DOHH2 (cell line): ENCODE measurements at regions not wholly inside any gene's neighbourhood (a gene's known extent, or its start where the extent isn't known, plus 50 kb on each side); places are given as distances from the start of the nearest gene placed in this dataset.

Source experiments
- H3F3A ChIP-seq: fragments of 200-600 bp; sonication (generic), shearing (Covaris generic); 2 replicates; pipeline ENCODE4 v1.6.0; 2016; ENCODE audit warnings: antibody characterized with exemption, mild to moderate bottlenecking; ENCODE audit not compliant: control insufficient read depth, insufficient read depth
- H3K27ac ChIP-seq: fragments of 200-600 bp; sonication (generic); 2 replicates; pipeline ENCODE4 v1.5.1; 2014; ENCODE audit warnings: low read depth, mild to moderate bottlenecking, low read length, moderate library complexity
- H3K27me3 ChIP-seq: fragments of 200-600 bp; sonication (generic); 2 replicates; pipeline ENCODE4 v1.6.1; 2014; ENCODE audit warnings: mild to moderate bottlenecking, low read length, mixed read lengths; ENCODE audit not compliant: control insufficient read depth
- H3K36me3 ChIP-seq: fragments of 200-600 bp; sonication (generic); 2 replicates; pipeline ENCODE4 v1.6.1; 2014; ENCODE audit warnings: mild to moderate bottlenecking, low read length, moderate library complexity, mixed read lengths; ENCODE audit not compliant: control insufficient read depth
- H3K4me1 ChIP-seq: fragments of 200-600 bp; sonication (generic); 2 replicates; pipeline ENCODE4 v1.6.1; 2014; ENCODE audit warnings: mild to moderate bottlenecking, low read length, mixed read lengths; ENCODE audit not compliant: control insufficient read depth
- H3K4me2 ChIP-seq: fragments of 200-600 bp; sonication (generic); 2 replicates; pipeline ENCODE4 v1.6.0; 2014; ENCODE audit warnings: mild to moderate bottlenecking, low read length, moderate library complexity
- H3K4me3 ChIP-seq: fragments of 200-600 bp; sonication (generic); 2 replicates; pipeline ENCODE4 v1.5.1; 2014; ENCODE audit warnings: mild to moderate bottlenecking, low read length, mixed read lengths
- H3K79me2 ChIP-seq: fragments of 200-600 bp; sonication (generic); 2 replicates; pipeline ENCODE4 v1.6.1; 2014; ENCODE audit warnings: mild to moderate bottlenecking, low read length, mixed read lengths; ENCODE audit not compliant: control insufficient read depth
- H3K9me2 ChIP-seq: fragments of 200-600 bp; sonication (generic); replicated peaks from 2 replicates; pipeline ENCODE4 v1.6.1; 2014; ENCODE audit warnings: mild to moderate bottlenecking, low read length, mixed read lengths; ENCODE audit not compliant: control insufficient read depth
- H3K9me3 ChIP-seq: fragments of 200-600 bp; sonication (generic); 2 replicates; pipeline ENCODE4 v1.6.1; 2014; ENCODE audit warnings: antibody characterized with exemption, low read length, mixed read lengths; ENCODE audit not compliant: control insufficient read depth, insufficient read depth
- H4K20me1 ChIP-seq: fragments of 200-600 bp; sonication (generic); 2 replicates; pipeline ENCODE4 v1.6.0; 2014; ENCODE audit warnings: low read depth, mild to moderate bottlenecking, antibody characterized with exemption, low read length, moderate library complexity; ENCODE audit not compliant: control insufficient read depth, insufficient read depth
- EZH2phosphoT487 ChIP-seq: fragments of 200-600 bp; sonication (generic); IDR thresholded peaks from 2 replicates; pipeline ENCODE4 v1.6.1; 2017; ENCODE audit warnings: borderline replicate concordance, mild to moderate bottlenecking, antibody characterized with exemption, low read length, moderate library complexity, mixed read lengths
- TF ChIP-seq, protein P1 (sequence below): fragments of 200-600 bp; sonication (generic); IDR thresholded peaks from one replicate; pipeline ENCODE4 v1.5.1; 2014; ENCODE audit warnings: antibody characterized with exemption, mild to moderate bottlenecking, low read depth, low read length; ENCODE audit not compliant: poor library complexity, severe bottlenecking

DNA sequence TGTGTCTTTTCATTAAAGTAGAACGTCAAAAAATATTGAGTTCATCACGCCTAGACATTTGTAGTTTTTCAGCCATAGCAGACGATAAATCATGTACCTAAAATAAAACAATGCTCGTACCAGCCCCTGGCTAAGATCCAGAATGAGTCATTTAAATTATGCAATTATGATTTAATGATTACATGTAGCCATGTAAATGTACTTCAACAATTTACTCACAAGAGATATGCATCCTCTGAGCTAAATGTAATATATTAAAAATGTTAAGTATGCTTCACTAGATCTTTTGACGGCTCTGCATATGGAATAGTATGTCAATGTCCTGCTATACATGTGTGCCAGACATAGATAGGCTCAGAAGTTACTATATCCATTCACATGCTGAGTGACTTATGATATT, 1077.8 kb downstream of the ARAP2 start:
- TF ChIP-seq, protein P1, sequence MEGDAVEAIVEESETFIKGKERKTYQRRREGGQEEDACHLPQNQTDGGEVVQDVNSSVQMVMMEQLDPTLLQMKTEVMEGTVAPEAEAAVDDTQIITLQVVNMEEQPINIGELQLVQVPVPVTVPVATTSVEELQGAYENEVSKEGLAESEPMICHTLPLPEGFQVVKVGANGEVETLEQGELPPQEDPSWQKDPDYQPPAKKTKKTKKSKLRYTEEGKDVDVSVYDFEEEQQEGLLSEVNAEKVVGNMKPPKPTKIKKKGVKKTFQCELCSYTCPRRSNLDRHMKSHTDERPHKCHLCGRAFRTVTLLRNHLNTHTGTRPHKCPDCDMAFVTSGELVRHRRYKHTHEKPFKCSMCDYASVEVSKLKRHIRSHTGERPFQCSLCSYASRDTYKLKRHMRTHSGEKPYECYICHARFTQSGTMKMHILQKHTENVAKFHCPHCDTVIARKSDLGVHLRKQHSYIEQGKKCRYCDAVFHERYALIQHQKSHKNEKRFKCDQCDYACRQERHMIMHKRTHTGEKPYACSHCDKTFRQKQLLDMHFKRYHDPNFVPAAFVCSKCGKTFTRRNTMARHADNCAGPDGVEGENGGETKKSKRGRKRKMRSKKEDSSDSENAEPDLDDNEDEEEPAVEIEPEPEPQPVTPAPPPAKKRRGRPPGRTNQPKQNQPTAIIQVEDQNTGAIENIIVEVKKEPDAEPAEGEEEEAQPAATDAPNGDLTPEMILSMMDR: no peak
- TF ChIP-seq EZH2phosphoT487: no peak
- Histone ChIP-seq H3K27me3 (no peaks in the 10 kb centered on the region), H3K9me2 (no peaks in the 10 kb centered on the region), H3K9me3 (no peaks in the 10 kb centered on the region), H4K20me1 (no peaks in the 10 kb centered on the region), H3K27ac (no peak overlapping the region), H3K4me2 (no peak overlapping the region), H3K4me1 (no peaks in the 10 kb centered on the region), H3K4me3 (no peak overlapping the region), H3K36me3 (no peaks in the 10 kb centered on the region), H3F3A (no peaks in the 10 kb centered on the region), H3K79me2 (no peaks in the 10 kb centered on the region)

DNA sequence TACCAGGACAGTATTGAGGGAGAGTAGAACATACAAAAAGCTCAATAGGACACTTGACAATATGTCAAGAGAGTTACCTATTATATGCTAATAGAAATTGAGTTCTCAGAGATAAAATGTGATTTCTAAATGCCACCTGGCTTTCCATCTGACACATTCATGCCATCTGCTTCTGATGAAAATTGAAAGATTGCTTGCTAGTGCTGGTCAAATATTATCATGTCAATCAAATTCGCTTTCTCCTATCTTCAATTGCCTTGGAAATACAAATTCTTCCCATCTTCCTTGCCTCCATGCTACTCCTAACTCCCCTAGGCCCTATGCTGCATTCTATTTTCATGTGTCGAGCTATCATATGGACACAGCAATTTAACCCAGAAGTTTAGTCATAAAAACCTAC, 1076.9 kb downstream of the ARAP2 start:
- TF ChIP-seq EZH2phosphoT487: no peak
- TF ChIP-seq, protein P1: no peak
- Histone ChIP-seq H3K27me3 (no peaks in the 10 kb centered on the region), H3K4me2 (no peak overlapping the region), H3K9me3 (no peaks in the 10 kb centered on the region), H3K36me3 (no peaks in the 10 kb centered on the region), H3F3A (no peaks in the 10 kb centered on the region), H3K4me1 (no peaks in the 10 kb centered on the region), H3K4me3 (no peak overlapping the region), H4K20me1 (no peaks in the 10 kb centered on the region), H3K79me2 (no peaks in the 10 kb centered on the region), H3K27ac (no peak overlapping the region), H3K9me2 (no peaks in the 10 kb centered on the region)

DNA sequence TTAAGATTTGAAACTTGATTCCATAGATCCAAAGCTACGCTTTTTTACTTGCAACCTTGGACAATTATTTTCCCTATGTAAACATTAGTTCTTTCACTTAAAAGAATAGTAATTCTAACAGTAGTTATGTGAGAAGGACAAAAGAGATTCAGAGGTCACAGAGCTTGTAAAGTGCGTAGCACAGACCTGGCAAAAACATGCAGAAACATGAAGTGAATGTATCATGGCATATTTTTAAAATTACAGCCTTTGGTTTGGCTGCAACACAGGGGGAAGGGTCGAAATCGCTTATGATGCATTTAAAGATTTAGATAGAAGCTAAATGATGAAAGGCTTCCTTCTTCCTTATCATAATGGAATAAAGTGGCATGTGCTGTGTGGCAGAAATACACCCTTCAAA, 1068.8 kb downstream of the ARAP2 start:
- H3K79me2 ChIP-seq: no peaks in the 10 kb centered on the region
- TF ChIP-seq, protein P1: no peak
- no peak for TF ChIP-seq EZH2phosphoT487
- no peak overlapping the region for H3K27ac ChIP-seq
- no peaks in the 10 kb centered on the region for H3K36me3 ChIP-seq
- H3F3A ChIP-seq: no peaks in the 10 kb centered on the region
- no peak overlapping the region for H3K4me3 ChIP-seq
- H3K9me3 ChIP-seq: no peaks in the 10 kb centered on the region
- H4K20me1 ChIP-seq: no peaks in the 10 kb centered on the region
- no peak overlapping the region for H3K4me2 ChIP-seq
- H3K4me1 ChIP-seq: no peaks in the 10 kb centered on the region
- no peaks in the 10 kb centered on the region for H3K27me3 ChIP-seq
- H3K9me2 ChIP-seq: no peaks in the 10 kb centered on the region

DNA sequence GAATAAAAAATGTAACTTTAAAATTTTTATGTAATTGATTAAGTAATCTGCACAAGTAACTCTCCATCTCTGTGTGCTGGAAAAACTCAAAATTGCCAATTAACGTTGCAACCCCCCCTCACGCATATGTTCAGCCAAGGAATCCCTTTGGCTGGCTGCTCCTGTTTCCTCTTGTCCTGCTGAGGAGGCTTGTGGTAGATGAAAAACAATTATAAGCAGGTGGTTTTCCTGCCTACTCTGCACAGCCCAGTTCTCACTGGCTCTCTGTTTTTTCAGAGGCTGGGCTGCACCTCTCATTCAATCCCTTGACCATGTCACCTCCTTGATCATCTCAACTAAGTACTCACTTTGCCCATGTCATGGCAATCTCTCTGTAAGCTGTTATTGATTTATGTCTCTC, 1068.4 kb downstream of the ARAP2 start:
- no peak for TF ChIP-seq EZH2phosphoT487
- TF ChIP-seq, protein P1: no peak
- Histone ChIP-seq H3F3A (no peaks in the 10 kb centered on the region), H3K4me1 (no peaks in the 10 kb centered on the region), H3K36me3 (no peaks in the 10 kb centered on the region), H3K9me3 (no peaks in the 10 kb centered on the region), H3K4me3 (no peak overlapping the region), H3K27me3 (no peaks in the 10 kb centered on the region), H4K20me1 (no peaks in the 10 kb centered on the region), H3K79me2 (no peaks in the 10 kb centered on the region), H3K27ac (no peak overlapping the region), H3K4me2 (no peak overlapping the region), H3K9me2 (no peaks in the 10 kb centered on the region)
